Neural crest cell (in vitro differentiated cells): ENCODE measurements at regions not wholly inside any gene's neighbourhood (a gene's known extent, or its start where the extent isn't known, plus 50 kb on each side); places are given as distances from the start of the nearest gene placed in this dataset.

Experiments used
- DNase-seq: peaks from one replicate; pipeline ENCODE4 v3.0.0; 2021; ENCODE audit warnings: low read depth, mixed read lengths, low spot score
- H3K27ac Mint-ChIP-seq: one replicate; pipeline ENCODE4 v1.8.0; 2021; ENCODE audit warnings: mild to moderate bottlenecking, mixed read lengths; ENCODE audit not compliant: unreplicated experiment
- H3K27me3 Mint-ChIP-seq: 2 replicates; pipeline ENCODE4 v1.8.0; 2021; ENCODE audit warnings: low read depth, mild to moderate bottlenecking, mixed read lengths
- H3K36me3 Mint-ChIP-seq: 2 replicates; pipeline ENCODE4 v1.8.0; 2021; ENCODE audit warnings: low read depth, mild to moderate bottlenecking, mixed read lengths
- H3K4me1 Mint-ChIP-seq: 2 replicates; pipeline ENCODE4 v1.8.0; 2021; ENCODE audit warnings: mixed read lengths
- H3K4me3 Mint-ChIP-seq: one replicate; pipeline ENCODE4 v1.8.0; 2021; ENCODE audit warnings: mild to moderate bottlenecking, mixed read lengths
- H3K9me3 Mint-ChIP-seq: 2 replicates; pipeline ENCODE4 v1.8.0; 2021; ENCODE audit warnings: mixed read lengths
- CTCF ChIP-seq: fragments of 200-600 bp; sonication (generic); conservative IDR thresholded peaks from 2 replicates; pipeline ENCODE4 v1.5.0; 2021; ENCODE audit warnings: antibody characterized with exemption, mild to moderate bottlenecking

- Mint-ChIP-seq H3K27ac (no peak overlapping the region), H3K4me1 (no peaks in the 10 kb centered on the region), H3K36me3 (no peaks in the 10 kb centered on the region), H3K27me3 (no peaks in the 10 kb centered on the region), H3K9me3 (peaks cover 2% of the 10 kb centered on the region), H3K4me3 (no peak overlapping the region)
- DNase-seq: no peak
- TF ChIP-seq CTCF: no peak
Measured at GRCh38 chr7:53431901-53432300, 396.5 kb downstream of the POM121L12 start.

- H3K4me3 Mint-ChIP-seq: no peak overlapping the region
- TF ChIP-seq CTCF: no peak
- H3K27me3 Mint-ChIP-seq: no peaks in the 10 kb centered on the region
- H3K27ac Mint-ChIP-seq: no peak overlapping the region
- H3K36me3 Mint-ChIP-seq: no peaks in the 10 kb centered on the region
- H3K9me3 Mint-ChIP-seq: no peaks in the 10 kb centered on the region
- DNase-seq: no peak
- H3K4me1 Mint-ChIP-seq: no peaks in the 10 kb centered on the region
Measured at GRCh38 chr7:53437336-53437735, 401.9 kb downstream of the POM121L12 start.

- H3K4me3 Mint-ChIP-seq: no peak overlapping the region
- TF ChIP-seq CTCF: no peak
- DNase-seq: no peak
- no peaks in the 10 kb centered on the region for H3K4me1 Mint-ChIP-seq
- no peak overlapping the region for H3K27ac Mint-ChIP-seq
- H3K36me3 Mint-ChIP-seq: no peaks in the 10 kb centered on the region
- H3K9me3 Mint-ChIP-seq: no peaks in the 10 kb centered on the region
- no peaks in the 10 kb centered on the region for H3K27me3 Mint-ChIP-seq
Measured at GRCh38 chr7:53446170-53446569, 410.7 kb downstream of the POM121L12 start.

GRCh38 chr7:53458636-53459035 is 423.2 kb downstream of the POM121L12 start:
- Mint-ChIP-seq H3K27ac (peak overlapping the region; percentile 38), H3K4me3 (no peak overlapping the region), H3K36me3 (no peaks in the 10 kb centered on the region), H3K4me1 (no peaks in the 10 kb centered on the region), H3K27me3 (no peaks in the 10 kb centered on the region), H3K9me3 (no peaks in the 10 kb centered on the region)
- DNase-seq: no peak
- TF ChIP-seq CTCF: no peak

GRCh38 chr7:53466371-53466770 is 430.9 kb downstream of the POM121L12 start:
- Mint-ChIP-seq H3K9me3 (no peaks in the 10 kb centered on the region), H3K36me3 (no peaks in the 10 kb centered on the region), H3K4me3 (no peak overlapping the region), H3K27ac (no peak overlapping the region), H3K27me3 (no peaks in the 10 kb centered on the region), H3K4me1 (no peaks in the 10 kb centered on the region)
- no peak for TF ChIP-seq CTCF
- no peak for DNase-seq
